GM19452 (cell line): ENCODE measurements at regions not wholly inside any gene's neighbourhood (a gene's known extent, or its start where the extent isn't known, plus 50 kb on each side); places are given as distances from the start of the nearest gene placed in this dataset.

Experiments used
- ATAC-seq: cut with Tn5 transposase; IDR thresholded peaks from one replicate; pipeline ENCODE4 v1.9.1; 2021; ENCODE audit not compliant: unreplicated experiment

DNA sequence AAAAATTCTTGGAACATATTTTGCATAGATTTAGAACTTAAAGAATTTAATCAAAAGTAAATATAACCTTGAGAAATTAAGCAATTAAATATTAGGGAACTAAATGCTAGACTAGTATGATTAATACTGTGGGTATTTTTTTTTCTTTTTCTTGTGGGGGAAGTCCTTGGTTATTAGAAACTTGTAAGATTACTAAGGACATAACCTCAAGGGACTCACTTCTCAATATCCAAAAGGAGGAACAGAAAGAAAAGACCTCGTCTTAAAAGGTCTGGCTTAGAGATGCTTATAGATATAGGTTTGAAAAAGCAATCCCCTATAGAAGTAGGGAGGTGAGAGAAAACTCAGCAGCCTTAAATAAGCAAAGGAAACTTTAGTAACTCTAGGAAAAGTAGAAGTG, 368.5 kb downstream of the INSC start:
- peak; percentile 65 for ATAC-seq

DNA sequence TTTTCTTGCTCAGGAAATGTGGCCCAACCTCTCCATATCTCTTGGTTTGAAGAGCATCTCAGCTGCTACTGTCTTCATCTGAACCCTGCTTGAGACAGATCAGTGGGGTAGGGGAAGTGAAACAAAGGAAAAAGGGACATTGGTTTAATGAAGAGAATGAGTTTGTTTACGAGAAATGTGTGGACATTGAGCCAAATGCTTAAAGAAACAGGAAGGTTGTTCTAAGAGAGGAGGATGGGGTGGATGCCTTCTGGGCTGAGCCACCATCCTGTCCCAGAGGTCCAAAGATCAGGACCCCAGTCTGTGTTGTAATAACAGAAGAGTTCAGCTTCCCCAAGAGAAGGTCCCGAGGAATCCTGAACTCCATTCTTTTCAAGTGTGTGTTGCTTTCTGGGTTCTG, 369.7 kb downstream of the INSC start:
- no peak for ATAC-seq

DNA sequence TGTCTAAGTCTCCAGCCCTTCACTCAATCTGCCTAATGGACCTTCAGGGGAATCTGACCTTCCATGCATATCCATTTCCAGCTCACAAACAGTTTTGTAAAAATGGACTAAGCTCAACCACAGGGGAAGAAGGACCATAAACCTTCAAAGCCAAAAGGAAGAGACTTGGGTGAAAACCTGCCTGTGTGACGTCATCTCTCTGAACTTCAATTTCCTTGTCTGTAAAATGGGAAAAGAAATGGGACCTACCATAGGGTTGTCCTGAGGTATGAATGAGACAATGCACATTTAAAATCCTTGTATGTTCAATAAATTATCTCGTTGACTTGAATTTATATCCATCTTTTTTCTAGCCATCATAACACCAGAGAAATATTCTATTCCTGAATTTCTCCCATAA, 370.7 kb downstream of the INSC start:
- ATAC-seq = no peak

DNA sequence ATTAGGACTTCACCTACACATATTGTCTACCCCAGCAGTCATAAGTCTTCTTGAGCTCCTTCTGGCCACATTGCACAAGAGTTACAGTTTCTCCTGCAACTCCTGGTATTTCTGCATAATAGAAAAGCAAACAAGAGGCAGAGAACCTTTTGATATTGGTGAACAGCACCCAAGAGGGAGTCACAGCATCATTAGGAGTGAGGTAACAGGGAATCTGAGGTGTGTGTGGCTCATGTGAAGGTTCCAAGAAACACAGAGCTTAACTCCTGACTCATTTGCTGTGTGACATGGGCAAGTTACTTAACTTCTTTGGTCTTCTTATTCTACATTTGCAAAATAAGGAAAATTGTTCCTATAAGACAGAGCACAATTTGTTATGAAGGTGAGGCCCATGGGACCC, 374.6 kb downstream of the INSC start:
- no peak for ATAC-seq

DNA sequence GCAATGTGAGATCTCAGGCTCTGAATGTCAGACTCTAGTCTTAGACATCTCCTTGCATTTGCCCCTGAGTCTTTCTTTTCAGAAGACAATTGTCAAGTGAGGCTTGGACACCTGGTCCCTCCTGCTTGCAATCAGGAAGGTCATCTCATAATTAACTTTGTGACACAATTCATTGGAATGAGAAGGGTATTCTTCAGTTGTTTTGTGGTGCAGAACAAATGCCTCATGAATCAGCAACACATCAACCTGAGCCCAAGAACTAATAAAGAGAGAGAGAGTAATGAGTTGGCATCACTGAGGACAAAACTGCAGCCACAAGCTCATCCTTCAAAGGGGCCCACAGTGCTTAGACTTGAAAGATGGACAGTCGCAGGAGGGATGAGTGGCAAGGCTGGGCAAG, 375.8 kb downstream of the INSC start:
- ATAC-seq = no peak

DNA sequence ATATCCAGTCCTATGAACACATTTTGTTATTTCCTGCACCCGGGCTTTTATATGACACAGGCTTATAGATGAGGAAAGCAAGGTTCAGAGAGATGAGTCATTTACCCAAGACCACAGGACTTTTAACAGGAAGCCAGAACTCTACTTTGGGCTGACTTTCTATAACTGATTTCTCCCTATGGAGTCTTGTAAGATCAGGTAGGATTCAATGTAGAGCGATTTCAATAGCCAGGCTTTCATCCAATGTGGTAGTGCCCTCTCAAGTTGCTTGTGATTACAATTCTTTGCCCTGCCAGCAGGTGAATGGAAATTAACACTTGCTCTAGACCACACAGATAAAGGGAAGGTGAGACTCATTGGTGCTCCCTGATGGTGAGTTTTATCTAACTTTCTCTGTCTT, 378.3 kb downstream of the INSC start:
- no peak for ATAC-seq

DNA sequence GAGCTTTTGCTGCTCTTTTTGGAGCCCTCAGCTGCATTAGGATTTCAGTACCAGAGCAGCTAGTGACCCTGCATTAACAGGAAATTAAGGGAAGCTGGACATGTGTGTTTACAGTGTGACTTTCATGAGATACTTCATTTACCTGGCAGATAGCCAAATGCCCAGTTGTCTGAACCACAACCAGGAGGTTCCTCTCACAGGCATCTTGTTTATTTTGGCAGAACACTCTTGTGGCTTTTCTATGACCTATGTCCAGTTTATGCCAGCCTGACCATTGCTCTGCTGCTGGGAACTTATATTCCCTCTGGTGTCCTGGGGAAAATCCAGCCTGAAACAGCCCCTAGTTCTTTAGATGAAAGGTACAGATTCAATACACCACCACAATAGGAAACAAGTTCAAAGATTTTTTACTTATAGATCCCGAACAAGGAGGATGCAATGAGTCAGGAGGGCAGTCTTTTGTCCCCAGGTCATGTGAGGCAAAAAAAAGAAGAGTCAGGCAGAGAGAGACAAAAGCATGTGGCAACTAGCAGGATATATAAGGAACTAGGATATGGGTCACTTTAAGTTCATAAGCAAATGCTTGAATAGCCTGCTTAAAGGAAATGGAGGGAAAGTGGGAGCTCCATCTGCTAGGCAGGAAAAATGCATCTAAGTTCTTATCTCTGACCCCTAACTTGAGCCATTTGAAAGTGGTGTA, 379.3 kb downstream of the INSC start:
- ATAC-seq = no peak

DNA sequence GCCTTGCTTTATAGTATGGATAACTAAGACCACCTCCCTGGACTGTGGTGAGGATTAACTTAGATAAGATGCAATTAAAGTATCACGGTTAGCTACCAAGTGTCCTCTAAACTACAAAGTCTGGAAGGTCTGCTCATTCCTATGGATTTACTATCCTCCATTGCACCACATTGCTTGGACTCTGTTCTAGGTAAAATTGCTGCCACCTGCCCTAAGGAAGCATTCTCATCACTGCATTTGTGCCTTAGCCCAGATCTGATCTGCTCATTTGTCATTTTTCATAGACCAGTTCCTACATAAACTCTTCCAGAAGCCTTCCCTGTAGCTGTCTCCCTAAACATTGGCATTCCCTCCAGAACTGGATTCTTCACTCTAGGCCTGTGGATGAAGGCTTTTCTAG, 380.0 kb downstream of the INSC start:
- ATAC-seq = no peak

DNA sequence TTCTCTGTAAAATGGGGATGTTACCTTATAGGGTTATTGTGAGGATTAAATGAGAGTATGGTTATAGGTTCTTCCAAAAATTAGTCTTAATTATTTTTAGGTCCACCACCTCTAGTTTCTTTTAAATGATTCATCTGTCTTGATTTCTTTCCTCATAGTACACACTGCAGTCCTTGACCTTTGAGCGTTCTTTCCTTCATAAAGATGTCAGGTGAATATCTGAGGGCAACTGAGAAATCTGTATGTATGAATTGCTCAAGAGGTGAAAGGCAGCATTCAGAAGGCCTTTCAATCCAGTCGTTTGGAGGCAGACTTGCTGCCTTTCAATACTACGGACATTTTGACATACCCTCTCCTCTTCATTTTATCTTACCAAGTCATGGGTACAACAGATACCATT, 380.7 kb downstream of the INSC start:
- ATAC-seq = no peak

DNA sequence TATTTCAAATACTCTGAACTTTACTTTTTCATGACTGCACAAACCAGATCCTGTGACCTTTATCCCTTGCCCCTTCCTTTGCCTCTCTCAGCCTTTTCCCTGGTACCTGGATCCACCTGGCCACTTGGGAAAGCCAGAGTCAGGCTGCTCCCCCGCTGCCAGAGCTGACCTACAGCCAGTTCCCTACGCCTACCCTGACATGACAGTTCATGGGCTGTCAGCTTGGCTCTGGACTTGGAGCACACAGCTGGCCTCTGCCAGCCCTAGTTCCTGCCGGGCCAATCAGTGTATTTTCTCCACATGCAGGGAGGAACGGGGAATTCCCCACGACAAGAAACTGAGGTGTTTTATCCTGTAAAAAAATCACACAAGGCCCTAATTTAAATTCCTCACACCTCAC, 382.6 kb downstream of the INSC start:
- no peak for ATAC-seq

DNA sequence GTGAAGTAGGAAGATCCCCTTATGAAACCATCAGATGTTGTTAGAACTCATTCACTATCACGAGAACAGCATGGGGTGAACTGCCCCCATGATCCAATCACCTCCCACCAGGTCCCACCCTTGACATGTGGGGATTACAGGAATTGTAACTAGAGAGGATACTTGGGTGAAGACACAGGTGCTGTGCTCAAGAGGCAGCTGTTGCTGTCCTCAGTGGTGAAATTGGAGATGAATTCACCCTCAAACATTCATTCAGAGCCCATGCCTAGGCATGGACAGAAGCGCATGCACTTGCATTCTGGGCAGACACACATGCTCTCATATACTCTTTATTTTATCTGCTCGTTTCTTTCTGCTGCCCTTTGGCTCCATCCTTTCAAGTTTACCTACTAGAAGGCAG, 385.0 kb downstream of the INSC start:
- ATAC-seq = no peak

DNA sequence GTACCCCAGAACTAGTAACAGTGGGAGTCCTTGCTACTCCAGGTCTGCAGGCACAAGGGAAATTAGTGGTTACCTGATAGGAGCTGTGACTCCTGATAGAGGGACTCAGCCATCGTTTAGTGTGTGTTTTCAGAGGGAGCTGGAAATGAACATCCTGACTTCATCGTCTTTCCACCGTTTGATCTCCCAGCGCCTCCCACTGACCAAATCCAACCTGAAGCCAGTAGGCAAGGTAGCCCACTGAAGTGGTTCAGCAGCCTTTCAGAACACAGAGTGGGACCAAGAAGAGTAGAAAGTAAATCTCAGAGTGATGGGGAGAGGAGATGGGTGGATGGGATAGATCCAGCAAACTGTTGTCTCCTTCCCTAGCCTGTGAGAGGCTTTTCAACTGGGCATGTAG, 385.9 kb downstream of the INSC start:
- ATAC-seq = no peak

DNA sequence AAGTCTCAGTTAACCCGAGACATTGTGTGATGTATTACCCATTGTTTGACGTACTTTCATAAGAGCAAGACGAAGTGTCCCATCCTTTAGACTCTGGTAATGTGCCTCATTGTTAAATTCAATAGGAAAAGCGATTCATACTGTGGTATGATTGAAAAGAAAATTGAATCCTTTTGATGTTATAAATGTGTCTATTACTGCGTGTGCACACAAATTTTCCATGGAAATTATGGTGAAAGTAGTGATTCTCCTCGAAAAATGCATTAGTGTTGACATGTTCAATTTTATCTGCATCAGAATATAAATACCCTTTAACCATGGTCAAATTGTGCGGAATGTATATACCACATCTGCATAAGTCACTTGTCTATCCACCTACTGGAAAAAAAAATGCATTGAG, 386.8 kb downstream of the INSC start:
- ATAC-seq = no peak

DNA sequence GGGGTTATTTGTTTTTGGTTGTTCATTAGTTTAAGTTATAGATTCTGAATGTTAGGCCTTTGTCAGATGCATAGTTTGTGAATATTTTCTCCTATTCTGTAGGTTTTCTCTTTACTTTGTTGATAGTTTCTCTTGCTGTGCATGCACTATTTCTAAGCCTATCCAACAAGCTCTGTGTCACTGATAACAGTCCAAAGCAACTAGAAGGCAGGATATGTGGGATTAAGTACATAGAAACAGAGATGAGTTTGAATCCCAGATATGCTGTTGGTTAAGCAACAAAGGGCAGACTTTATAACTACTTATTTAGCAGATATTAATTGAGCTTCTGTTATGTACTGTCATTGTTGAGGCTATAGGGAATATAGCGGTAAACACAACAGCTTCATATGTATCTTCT, 390.4 kb downstream of the INSC start:
- ATAC-seq = no peak

DNA sequence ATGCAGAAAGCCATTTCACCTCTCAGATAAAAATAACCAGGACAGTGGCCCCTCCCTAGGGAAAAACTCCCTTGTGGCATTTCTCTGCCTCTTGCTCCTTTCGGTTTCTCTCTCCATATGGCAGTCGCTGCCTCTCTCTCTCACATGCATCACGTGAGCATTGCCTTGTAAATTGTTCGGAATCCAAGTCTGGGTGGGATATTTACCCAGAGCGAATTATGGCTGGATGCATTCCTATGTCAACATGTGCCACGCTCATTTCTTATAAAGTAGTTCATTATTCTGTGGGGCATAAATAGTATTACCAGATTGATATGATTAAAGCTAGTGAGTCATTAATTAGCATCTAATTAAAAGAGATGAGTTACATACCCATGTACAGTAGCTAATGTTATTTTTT, 392.9 kb downstream of the INSC start:
- ATAC-seq = no peak

DNA sequence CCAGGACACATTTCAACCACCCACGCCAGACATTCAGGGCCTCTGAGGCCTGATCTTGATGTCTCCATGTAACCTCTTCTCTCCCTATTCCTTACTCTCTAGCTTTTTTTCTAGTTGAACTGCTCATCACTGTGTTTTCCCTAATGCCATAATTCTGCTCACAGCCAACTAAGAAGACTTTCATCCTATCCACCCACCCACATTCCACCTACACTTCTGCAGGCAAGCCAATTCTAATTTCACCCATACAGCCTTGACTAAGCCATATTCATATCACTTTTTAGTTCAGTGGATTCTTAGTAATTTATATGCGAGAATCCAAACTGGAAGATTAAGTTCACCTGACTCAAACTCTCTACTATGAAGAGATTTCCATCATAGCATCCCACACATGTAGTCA, 394.4 kb downstream of the INSC start:
- no peak for ATAC-seq

DNA sequence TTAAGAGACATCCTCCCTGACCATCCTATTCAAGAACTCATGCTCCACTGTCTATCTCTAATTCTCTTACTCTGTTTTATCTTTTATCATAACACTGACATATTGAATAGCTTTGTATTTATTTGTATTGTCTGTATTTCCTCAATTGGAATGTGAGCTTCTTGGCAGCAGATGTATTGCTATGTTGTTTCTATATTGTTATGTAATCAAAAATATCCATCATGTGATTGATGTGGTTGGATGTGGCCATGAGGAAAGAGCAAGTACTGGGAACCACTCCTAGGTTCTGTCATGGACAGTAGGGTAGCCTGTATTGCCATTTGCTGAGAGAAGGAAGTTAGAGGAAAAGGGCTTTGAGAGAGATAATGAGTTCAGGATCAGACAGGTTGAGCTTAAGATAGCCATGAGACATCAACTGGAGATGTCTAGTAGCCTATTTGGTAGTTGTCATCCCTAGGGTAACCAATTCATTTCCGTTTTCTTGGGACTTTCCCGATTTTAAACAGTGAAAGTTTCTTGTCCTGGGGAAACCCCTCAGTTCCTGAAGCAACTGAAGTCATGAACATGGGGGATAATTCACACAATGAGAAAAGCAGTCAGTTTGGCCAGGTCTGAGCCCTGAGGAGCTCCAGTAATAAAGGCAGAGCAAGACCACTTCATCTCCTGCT, 404.5 kb downstream of the INSC start:
- ATAC-seq = peak; percentile 58

DNA sequence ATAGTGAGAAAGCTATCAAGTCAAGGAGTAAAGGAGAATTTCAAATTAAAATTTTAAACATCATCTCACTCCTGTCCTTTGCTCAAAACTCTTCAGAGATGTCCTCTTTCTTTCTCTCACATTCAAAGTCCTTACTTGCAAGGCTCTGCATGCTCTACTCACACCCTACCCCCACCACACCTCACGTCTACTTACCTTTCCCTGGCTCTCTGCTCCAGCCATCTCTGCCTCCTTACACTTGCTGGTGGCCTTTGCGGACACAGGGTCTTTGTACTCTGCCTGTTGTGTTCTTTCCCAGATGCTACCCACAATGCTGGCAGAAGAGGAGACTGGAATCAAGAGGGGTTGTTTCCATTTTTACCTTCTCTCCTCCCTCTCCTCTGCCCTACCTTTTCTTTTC, 405.2 kb downstream of the INSC start:
- no peak for ATAC-seq

DNA sequence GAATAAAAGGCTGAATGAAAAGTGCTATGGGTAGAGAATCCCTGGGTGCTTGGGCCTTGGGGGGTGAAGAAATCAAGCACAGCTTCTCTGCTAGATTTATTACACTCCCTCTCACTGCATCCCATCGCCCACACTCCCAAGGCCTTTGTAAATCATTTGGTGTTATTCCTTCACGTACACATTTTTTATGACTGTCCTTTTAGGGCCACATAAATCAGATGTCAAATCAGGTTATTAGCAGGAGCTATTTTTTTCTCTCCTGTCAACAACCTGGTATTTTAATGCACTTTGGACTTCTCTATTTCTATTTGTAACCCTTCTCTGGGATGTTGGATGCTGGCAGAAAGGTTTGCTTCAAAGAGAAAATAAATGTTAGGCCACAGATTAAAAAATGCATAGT, 408.8 kb downstream of the INSC start:
- ATAC-seq = no peak

DNA sequence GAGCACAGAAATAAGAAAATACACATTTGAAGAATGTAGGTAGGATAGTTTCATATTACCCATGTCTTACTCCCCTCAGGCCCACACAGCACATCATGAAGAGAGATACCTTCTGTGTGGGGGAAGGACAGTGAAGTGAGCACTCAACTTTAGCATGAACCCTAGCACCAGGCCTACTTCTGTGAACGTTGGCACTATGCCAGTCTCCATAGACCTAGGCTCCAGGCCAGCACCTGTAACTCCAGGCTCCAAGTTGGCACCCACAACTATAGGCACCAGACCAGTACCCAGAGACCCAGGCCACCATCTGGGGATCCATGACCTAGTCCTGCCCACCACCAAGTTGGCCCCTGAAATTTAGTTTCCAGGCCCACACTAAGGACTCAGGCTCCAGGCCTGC, 410.9 kb downstream of the INSC start:
- no peak for ATAC-seq

DNA sequence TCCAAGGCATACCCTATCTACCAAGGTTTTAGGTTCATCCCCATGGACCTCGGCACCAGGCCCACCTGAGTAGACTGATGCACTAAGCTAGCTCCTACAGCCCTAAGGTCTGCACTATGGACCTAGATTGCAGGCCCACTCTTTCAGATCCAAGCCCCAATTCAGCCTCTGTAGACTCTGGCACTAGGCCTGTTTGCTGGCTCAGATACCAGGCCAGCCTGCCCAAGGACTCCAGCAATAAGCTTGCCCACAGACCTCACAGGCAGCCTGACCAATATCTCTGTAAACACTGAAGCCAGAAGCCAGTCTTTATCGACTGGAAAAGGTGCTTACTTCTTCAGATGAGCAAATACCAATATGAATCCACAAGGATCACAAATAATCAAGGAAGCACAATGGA, 411.3 kb downstream of the INSC start:
- no peak for ATAC-seq

DNA sequence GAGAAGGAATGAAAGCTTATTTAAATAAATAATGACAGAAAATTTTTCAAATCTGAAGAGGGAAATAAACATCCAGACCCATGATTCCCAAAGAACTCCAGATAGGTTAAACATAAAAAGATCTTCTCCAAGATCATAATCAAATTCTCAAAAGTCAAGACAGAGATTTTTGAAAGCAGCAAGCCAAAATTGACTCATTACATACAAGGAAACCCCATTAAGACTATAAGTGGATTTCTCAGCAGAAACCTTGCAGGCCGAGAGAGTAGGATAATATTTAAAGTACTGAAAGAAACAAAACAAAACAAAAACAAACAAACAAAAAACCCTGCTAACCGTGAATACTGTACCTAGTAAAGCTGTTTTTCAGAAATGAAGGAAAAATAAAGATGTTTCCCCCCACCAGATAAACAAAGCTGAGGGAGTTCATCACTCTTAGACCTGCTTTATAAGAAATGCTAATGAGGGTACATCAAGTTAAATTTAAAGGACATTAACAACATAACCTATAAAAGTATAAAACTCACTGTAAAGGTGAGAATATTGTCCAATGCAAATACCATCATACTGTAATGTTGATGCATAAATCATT, 412.2 kb downstream of the INSC start:
- no peak for ATAC-seq

DNA sequence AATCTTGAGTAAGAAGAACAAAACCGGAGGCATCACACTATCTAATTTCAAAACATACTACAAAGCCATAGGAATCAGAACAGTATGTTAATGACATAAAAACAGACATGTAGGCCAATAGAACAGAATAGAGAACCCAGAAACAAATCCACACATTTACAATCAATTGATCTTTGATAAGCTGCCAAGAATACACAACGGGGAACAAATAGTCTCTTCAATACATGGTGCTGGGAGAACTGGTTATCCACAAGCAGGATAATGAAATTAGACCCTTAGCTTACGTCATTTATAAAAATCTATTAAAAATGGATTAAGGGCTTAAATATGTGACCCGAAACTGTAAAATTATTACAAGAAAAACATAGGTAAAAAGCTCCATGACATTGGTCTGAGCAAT, 417.7 kb downstream of the INSC start:
- ATAC-seq = no peak
